ENCODE measurements at regions not wholly inside any gene's neighbourhood (a gene's known extent, or its start where the extent isn't known, plus 50 kb on each side); places are given as distances from the start of the nearest gene placed in this dataset.
"Not testable (repeated sequence)": the region's sequence is repeated elsewhere in the genome, so short reads cannot be mapped to it uniquely, and the experiment has no call there.

DNA sequence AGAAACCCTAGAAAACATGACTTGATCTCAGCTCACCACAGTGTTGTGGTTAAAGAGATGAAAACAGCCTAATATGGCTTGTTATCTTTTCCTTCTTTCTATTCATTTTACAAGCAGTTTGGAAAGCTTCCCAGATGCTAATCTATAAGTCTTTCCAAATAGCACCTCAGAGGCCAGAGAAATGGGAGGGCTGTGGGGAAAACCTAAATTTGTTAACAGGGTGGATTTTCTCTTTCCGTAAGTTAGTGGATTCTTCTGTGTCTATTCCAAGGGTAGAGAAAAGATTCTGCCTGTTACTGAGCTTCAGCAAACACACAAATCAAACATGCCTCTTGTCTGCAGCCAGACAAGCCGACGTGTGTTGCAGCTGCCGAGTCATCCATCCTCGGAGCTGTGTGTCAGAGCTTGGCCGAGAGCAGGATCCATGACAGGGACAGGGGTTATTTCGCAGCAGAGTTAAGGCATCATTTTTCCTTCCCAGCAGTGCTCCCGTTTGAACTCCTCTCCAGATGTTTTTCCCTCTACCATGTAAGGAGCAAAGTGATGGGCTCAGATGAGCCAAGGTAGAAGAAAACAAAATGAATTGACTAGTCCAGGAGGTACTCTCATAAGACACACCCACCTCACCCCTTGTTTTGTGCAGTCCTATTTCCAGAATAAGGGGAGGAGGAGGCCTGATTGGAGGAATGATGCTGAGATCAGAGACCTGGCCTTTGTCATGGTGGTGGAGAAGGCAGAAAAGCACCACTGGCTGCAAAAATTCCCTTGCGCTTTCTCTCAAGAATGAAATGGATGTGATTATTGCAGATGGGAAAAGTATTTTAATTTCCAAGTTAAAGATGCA is 560.0 kb downstream of the C6orf118 start:
- Histone ChIP-seq H3K36me3 (no peaks in the 10 kb centered on the region), H3K4me3 (no peak overlapping the region), H3K27ac (no peak overlapping the region), H3K4me1 (peaks cover 5% of the 10 kb centered on the region), H3K27me3 (no peaks in the 10 kb centered on the region), H3K9me3 (no peaks in the 10 kb centered on the region)
- TF ChIP-seq EP300 (IDR thresholded peaks at IDR 0.05) = no peak
- TF ChIP-seq CTCF (IDR thresholded peaks at IDR 0.05) = no peak
- no peak for TF ChIP-seq POLR2AphosphoS5 (IDR thresholded peaks at IDR 0.05)
- TF ChIP-seq POLR2A (IDR thresholded peaks at IDR 0.05) = no peak
- no peak for DNase-seq (ENCODE audit: low spot score in 2 of 2)
- 45% methylated on average over 9 of the region's 9 CpGs for WGBS

DNA sequence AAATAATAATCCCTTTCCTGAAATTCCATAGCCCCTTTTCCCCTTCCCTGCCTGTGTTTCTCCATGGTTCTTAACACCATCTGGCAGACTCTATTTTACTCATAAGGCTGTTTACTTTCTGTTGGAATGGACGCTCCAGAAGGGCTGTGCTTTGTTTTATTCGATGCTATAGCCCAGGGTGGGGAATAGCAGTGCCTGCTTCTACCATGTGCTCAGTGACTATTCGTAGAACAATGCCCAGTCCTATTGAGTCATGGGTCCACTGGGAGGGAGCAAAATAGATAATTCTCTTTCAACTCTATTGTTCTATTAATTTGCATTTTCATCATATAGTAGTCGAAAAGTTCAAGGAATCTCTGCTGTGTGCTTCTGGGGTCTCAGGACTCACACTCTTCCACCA is 565.1 kb downstream of the C6orf118 start:
- Histone ChIP-seq H3K4me3 (no peak overlapping the region), H3K27me3 (no peaks in the 10 kb centered on the region), H3K27ac (no peak overlapping the region), H3K4me1 (peaks cover 4% of the 10 kb centered on the region), H3K9me3 (no peaks in the 10 kb centered on the region), H3K36me3 (no peaks in the 10 kb centered on the region)
- no peak for TF ChIP-seq POLR2A (IDR thresholded peaks at IDR 0.05)
- TF ChIP-seq POLR2AphosphoS5 (IDR thresholded peaks at IDR 0.05) = no peak
- no peak for TF ChIP-seq EP300 (IDR thresholded peaks at IDR 0.05)
- TF ChIP-seq CTCF (IDR thresholded peaks at IDR 0.05) = no peak
- WGBS = 77% methylated on average over 4 of the region's 4 CpGs
- no peak for DNase-seq (ENCODE audit: low spot score in 2 of 2)

- no peaks in the 10 kb centered on the region for H3K9me3 ChIP-seq
- WGBS = 83% methylated on average over 3 of the region's 3 CpGs
- no peaks in the 10 kb centered on the region for H3K4me1 ChIP-seq
- H3K27me3 ChIP-seq = no peaks in the 10 kb centered on the region
- no peak overlapping the region for H3K27ac ChIP-seq
- no peak for TF ChIP-seq EP300 (IDR thresholded peaks at IDR 0.05)
- no peak for TF ChIP-seq POLR2AphosphoS5 (IDR thresholded peaks at IDR 0.05)
- no peak for TF ChIP-seq POLR2A (IDR thresholded peaks at IDR 0.05)
- TF ChIP-seq CTCF (IDR thresholded peaks at IDR 0.05) = no peak
- no peaks in the 10 kb centered on the region for H3K36me3 ChIP-seq
- no peak for DNase-seq (ENCODE audit: low spot score in 2 of 2)
- H3K4me3 ChIP-seq = no peak overlapping the region
These were observed 567.4 kb downstream of the C6orf118 start for GRCh38 chr6:164741938-164742451.

- not testable (repeated sequence) for H3K36me3 ChIP-seq; DNase-seq (ENCODE audit: low spot score in 2 of 2); H3K27ac ChIP-seq; H3K4me1 ChIP-seq; H3K27me3 ChIP-seq; H3K4me3 ChIP-seq; H3K9me3 ChIP-seq
- WGBS = 96% methylated on average over 5 of the region's 25 CpGs
These were observed 573.3 kb downstream of the C6orf118 start for GRCh38 chr6:164736090-164736489.

DNA sequence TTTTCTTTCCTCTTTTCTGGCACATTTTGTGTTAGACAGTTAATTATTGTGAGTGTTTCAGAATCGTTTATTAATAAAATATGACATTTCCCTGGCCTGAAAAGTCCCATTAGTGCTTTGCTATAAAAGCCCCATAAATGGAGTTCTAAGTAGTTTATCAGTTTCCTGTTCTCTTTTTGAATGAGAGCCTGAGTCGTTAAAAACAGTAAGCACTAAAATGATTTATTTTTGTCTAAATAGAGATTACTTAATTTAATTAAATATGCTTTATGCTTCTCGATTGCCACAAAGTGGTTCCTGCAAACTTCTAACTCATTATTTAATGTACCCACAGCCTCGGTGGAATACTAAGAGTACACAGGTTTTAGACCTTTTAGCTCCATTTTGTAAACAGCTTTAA is 577.9 kb downstream of the C6orf118 start:
- Histone ChIP-seq H3K4me3 (no peak overlapping the region), H3K27me3 (no peaks in the 10 kb centered on the region), H3K9me3 (no peaks in the 10 kb centered on the region), H3K4me1 (no peaks in the 10 kb centered on the region), H3K36me3 (no peaks in the 10 kb centered on the region), H3K27ac (no peak overlapping the region)
- DNase-seq (ENCODE audit: low spot score in 2 of 2) = no peak
- WGBS = 37% methylated on average over 4 of the region's 4 CpGs
- TF ChIP-seq POLR2AphosphoS5 (IDR thresholded peaks at IDR 0.05) = no peak
- no peak for TF ChIP-seq EP300 (IDR thresholded peaks at IDR 0.05)
- TF ChIP-seq POLR2A (IDR thresholded peaks at IDR 0.05) = no peak
- TF ChIP-seq CTCF (IDR thresholded peaks at IDR 0.05) = no peak
